Neutrophil (primary cell): ENCODE measurements at regions not wholly inside any gene's neighbourhood (a gene's known extent, or its start where the extent isn't known, plus 50 kb on each side); places are given as distances from the start of the nearest gene placed in this dataset.

Source experiments
- H3K27ac ChIP-seq: fragments of 200-600 bp; sonication (generic); 2 replicates; pipeline ENCODE4 v1.5.1; 2016; ENCODE audit warnings: mild to moderate bottlenecking, moderate library complexity
- H3K27me3 ChIP-seq: fragments of 200-600 bp; sonication (generic); 2 replicates; pipeline ENCODE4 v1.6.0; 2016; ENCODE audit warnings: mild to moderate bottlenecking
- H3K36me3 ChIP-seq: fragments of 200-600 bp; sonication (generic); 2 replicates; pipeline ENCODE4 v1.5.1; 2017
- H3K4me1 ChIP-seq, 2 experiments: fragments of 200-600 bp in 1 of 2; sonication (generic) in 1 of 2; 1 replicate in 1 of 2; 2 replicates in 1 of 2; pipeline versions ENCODE4 v1.5.1 to v1.6.1; 2013 to 2016; ENCODE audit warnings: low read depth in 1 of 2, low read length in 1 of 2, mild to moderate bottlenecking in 1 of 2, moderate library complexity in 1 of 2; ENCODE audit not compliant: control insufficient read depth in 1 of 2, insufficient read depth in 1 of 2
- H3K4me3 ChIP-seq, 2 experiments: fragments of 200-600 bp in 1 of 2; sonication (generic) in 1 of 2; 1 replicate in 1 of 2; 2 replicates in 1 of 2; pipeline ENCODE4 v1.5.1; 2013 to 2016; ENCODE audit warnings: low read depth in 1 of 2, low read length in 1 of 2, mild to moderate bottlenecking in 1 of 2, moderate library complexity in 1 of 2
- H3K9me3 ChIP-seq: fragments of 200-600 bp; sonication (generic); 2 replicates; pipeline ENCODE4 v1.5.1; 2016
- CTCF ChIP-seq: fragments of 200-600 bp; sonication (generic); IDR thresholded peaks from 2 replicates; pipeline ENCODE4 v1.5.1; 2016; ENCODE audit warnings: antibody characterized with exemption

- no peak for TF ChIP-seq CTCF
- Histone ChIP-seq H3K27ac (no peak overlapping the region), H3K9me3 (no peaks in the 10 kb centered on the region), H3K27me3 (peaks cover 76% of the 10 kb centered on the region), H3K4me1 (peaks cover 3 to 5% of the 10 kb centered on the region in 2 experiments), H3K4me3 (no peak overlapping the region), H3K36me3 (no peaks in the 10 kb centered on the region)
These were observed 95.9 kb downstream of the PHLDA1 start for GRCh38 chr12:75935539-75936242.

GRCh38 chr12:75933101-75933500 is 98.5 kb downstream of the PHLDA1 start:
- no peak for TF ChIP-seq CTCF
- H3K27me3 ChIP-seq, result peaks cover 72% of the 10 kb centered on the region
- H3K4me3 ChIP-seq, result no peak overlapping the region
- H3K27ac ChIP-seq, result no peak overlapping the region
- H3K9me3 ChIP-seq, result no peaks in the 10 kb centered on the region
- peaks cover 3 to 5% of the 10 kb centered on the region in 2 experiments for H3K4me1 ChIP-seq
- no peaks in the 10 kb centered on the region for H3K36me3 ChIP-seq

- H3K4me3 ChIP-seq, result no peak overlapping the region
- H3K36me3 ChIP-seq, result no peaks in the 10 kb centered on the region
- no peaks in the 10 kb centered on the region for H3K9me3 ChIP-seq
- H3K4me1 ChIP-seq, result peaks cover 3 to 5% of the 10 kb centered on the region in 2 experiments
- no peak for TF ChIP-seq CTCF
- H3K27ac ChIP-seq, result no peak overlapping the region
- peaks cover 64% of the 10 kb centered on the region for H3K27me3 ChIP-seq
These were observed 99.3 kb downstream of the PHLDA1 start for GRCh38 chr12:75932241-75932640.

- Histone ChIP-seq H3K27ac (no peak overlapping the region), H3K27me3 (peaks cover 7% of the 10 kb centered on the region), H3K4me1 (no peaks in the 10 kb centered on the region), H3K36me3 (no peaks in the 10 kb centered on the region), H3K4me3 (no peak overlapping the region), H3K9me3 (peaks cover 4% of the 10 kb centered on the region)
- no peak for TF ChIP-seq CTCF
These were observed 107.5 kb downstream of the PHLDA1 start for GRCh38 chr12:75923964-75924666.

- TF ChIP-seq CTCF, result no peak
- Histone ChIP-seq H3K36me3 (no peaks in the 10 kb centered on the region), H3K4me3 (no peak overlapping the region), H3K27me3 (no peaks in the 10 kb centered on the region), H3K27ac (no peak overlapping the region), H3K4me1 (no peaks in the 10 kb centered on the region), H3K9me3 (peaks cover 4% of the 10 kb centered on the region)
These were observed 108.5 kb downstream of the PHLDA1 start for GRCh38 chr12:75922944-75923642.
